ENCODE measurements at regions not wholly inside any gene's neighbourhood (a gene's known extent, or its start where the extent isn't known, plus 50 kb on each side); places are given as distances from the start of the nearest gene placed in this dataset.

- H3K4ac ChIP-seq (replicated peaks; ENCODE audit: insufficient read length, low read depth, low read length), result no peak overlapping the region
- POLR2A ChIA-PET (ENCODE audit: partially characterized antibody), result interaction anchor here (0.8 kb wide), 1 partner anchor 670 kb away, joined by 3 read pairs; no protein-coding TSS in a partner anchor
- no peak overlapping the region for H4K91ac ChIP-seq (replicated peaks; ENCODE audit: insufficient read length, low read length)
- TF ChIP-seq EZH2 (IDR thresholded peaks at IDR 0.05; ENCODE audit: low read depth, low read length, severe bottlenecking) (no peak), SIN3A (conservative IDR thresholded peaks at IDR 0.05 in 1 of 2, IDR thresholded peaks at IDR 0.05 in 1 of 2; ENCODE audit: low read depth in 1 of 2, low read length in 2 of 2) (no peak), POLR2AphosphoS5 (IDR thresholded peaks at IDR 0.05; ENCODE audit: low read depth, low read length) (no peak), GTF2F1 (IDR thresholded peaks at IDR 0.05; ENCODE audit: borderline replicate concordance, low read depth, low read length) (no peak), SUZ12 (IDR thresholded peaks at IDR 0.05; ENCODE audit: low read length) (no peak), CEBPB (IDR thresholded peaks at IDR 0.05; ENCODE audit: low read depth, low read length) (no peak), MAX (IDR thresholded peaks at IDR 0.05) (no peak), RFX5 (IDR thresholded peaks at IDR 0.05; ENCODE audit: borderline replicate concordance, low read depth, low read length) (no peak), SP4 (IDR thresholded peaks at IDR 0.05; ENCODE audit: low read length) (no peak)
- no peak overlapping the region for H2BK20ac ChIP-seq (ENCODE audit: low read length)
- no peaks in the 10 kb centered on the region for H4K20me1 ChIP-seq (replicated peaks in 1 of 2; ENCODE audit: control insufficient read depth in 1 of 2, insufficient read depth in 2 of 2, low read length in 2 of 2)
- H3K79me1 ChIP-seq (ENCODE audit: low read depth, low read length), result no peaks in the 10 kb centered on the region
- H2BK5ac ChIP-seq (ENCODE audit: low read depth, low read length), result no peak overlapping the region
- no peak overlapping the region for H3K9ac ChIP-seq (replicated peaks in 1 of 4; ENCODE audit: extremely low read depth in 1 of 4, low read depth in 3 of 4, low read length in 3 of 4)
- no peak overlapping the region for H4K5ac ChIP-seq (ENCODE audit: insufficient read length, low read depth, low read length)
- no peaks in the 10 kb centered on the region for H3K79me2 ChIP-seq (ENCODE audit: control insufficient read depth in 1 of 2, insufficient read depth in 2 of 2, low read length in 2 of 2)
- no peak overlapping the region for H2BK15ac ChIP-seq (ENCODE audit: low read length)
- H3K4me2 ChIP-seq (ENCODE audit: insufficient read depth in 1 of 2, low read depth in 2 of 2, low read length in 2 of 2), result no peak overlapping the region
- H3K4me3 ChIP-seq (ENCODE audit: extremely low read depth in 1 of 4, insufficient read depth in 2 of 4, low read depth in 3 of 4, low read length in 4 of 4), result no peak overlapping the region
- CTCF ChIA-PET (ENCODE audit: partially characterized antibody), result interaction anchor here (1.6 to 2.6 kb wide), 2 partner anchors 19 to 405 kb away, joined by 3 to 14 read pairs; no protein-coding TSS in a partner anchor
- H2BK12ac ChIP-seq (ENCODE audit: low read depth, low read length), result no peak overlapping the region
- no peak overlapping the region for H3K23ac ChIP-seq (ENCODE audit: insufficient read length)
- no peaks in the 10 kb centered on the region for H3K4me1 ChIP-seq (replicated peaks in 1 of 4; ENCODE audit: control insufficient read depth in 3 of 4, insufficient read depth in 4 of 4, low read length in 3 of 4)
- no peak overlapping the region for H3K27ac ChIP-seq (ENCODE audit: low read depth, low read length)
- no peak overlapping the region for H3K18ac ChIP-seq (ENCODE audit: extremely low read depth, low read length)
- H3K14ac ChIP-seq (ENCODE audit: insufficient read length), result no peak overlapping the region
- no peak overlapping the region for H2AK5ac ChIP-seq (ENCODE audit: low read depth, low read length)
- peaks cover 9 to 11% of the 10 kb centered on the region in 2 experiments; a peak in 3 of 4 replicates for H3K9me3 ChIP-seq (ENCODE audit: insufficient read depth in 2 of 2, low read depth in 1 of 2, low read length in 1 of 2)
- no peak overlapping the region for H2AFZ ChIP-seq (ENCODE audit: low read length)
- H4K8ac ChIP-seq (ENCODE audit: extremely low read depth, insufficient read depth, low read length), result no peak overlapping the region
- no peak overlapping the region for H3K56ac ChIP-seq (replicated peaks; ENCODE audit: insufficient read length, low read depth, low read length)
- H3K27me3 ChIP-seq (replicated peaks in 1 of 4; ENCODE audit: control insufficient read depth in 3 of 4, extremely low read depth in 1 of 4, insufficient read depth in 3 of 4, low read length in 3 of 4), result no peaks in the 10 kb centered on the region
- H3K36me3 ChIP-seq (ENCODE audit: control insufficient read depth in 2 of 4, insufficient read depth in 4 of 4, low read length in 3 of 4), result no peaks in the 10 kb centered on the region
- 83% methylated on average over 3 of the region's 3 CpGs; no CpG with 5 or more reads in 1 of the 2 experiments for WGBS, 2 experiments (ENCODE audit: extremely low coverage in 1 of 2, insufficient coverage in 1 of 2, insufficient read length in 1 of 2, insufficient replicate concordance in 2 of 2, low coverage in 1 of 2, low lambda C conversion rate in 2 of 2, missing lambda C conversion rate in 1 of 2)
- FAIRE-seq, result no peak
- no peaks in the 10 kb centered on the region for H3K23me2 ChIP-seq (ENCODE audit: low read depth, low read length)
- DNase-seq (ENCODE audit: low read depth in 1 of 2, low spot score in 2 of 2), result no peak
- no peak overlapping the region for H2BK120ac ChIP-seq (replicated peaks; ENCODE audit: low read depth, low read length)
Measured at GRCh38 chr5:16013334-16014065, 166.1 kb downstream of the MARCHF11 start.

Data from H1 (cell line).